ENCODE measurements at regions not wholly inside any gene's neighbourhood (a gene's known extent, or its start where the extent isn't known, plus 50 kb on each side); places are given as distances from the start of the nearest gene placed in this dataset.

- TF ChIP-seq REST (IDR thresholded peaks at IDR 0.05; ENCODE audit: unreplicated experiment) (no peak), POLR2AphosphoS5 (IDR thresholded peaks at IDR 0.05; ENCODE audit: low read depth) (no peak), JUNB (IDR thresholded peaks at IDR 0.05; ENCODE audit: unreplicated experiment) (no peak)
Observed at GRCh38 chr4:10312568-10312967, 144.7 kb downstream of the ZNF518B start (continued).

GRCh38 chr4:10311939-10312338 is 145.3 kb downstream of the ZNF518B start:
- peaks cover 1% of the 10 kb centered on the region for H3K27me3 Mint-ChIP-seq (ENCODE audit: insufficient read depth, low read depth, poor library complexity)
- TF ChIP-seq EZH2 (IDR thresholded peaks at IDR 0.05; ENCODE audit: low read depth, unreplicated experiment) = no peak
- no peak for TF ChIP-seq ZNF114 (CRISPR knock-in tag; IDR thresholded peaks at IDR 0.05)
- no peak for TF ChIP-seq POLR2AphosphoS5 (IDR thresholded peaks at IDR 0.05; ENCODE audit: low read depth)
- no peak for TF ChIP-seq CREB1 (CRISPR knock-in tag; IDR thresholded peaks at IDR 0.05; ENCODE audit: low read depth)
- no peak for TF ChIP-seq ZNF462 (CRISPR knock-in tag; IDR thresholded peaks at IDR 0.05)
- no peak for TF ChIP-seq ETS1 (IDR thresholded peaks at IDR 0.05)
- TF ChIP-seq ZNF331 (CRISPR knock-in tag; IDR thresholded peaks at IDR 0.05; ENCODE audit: low read depth) = no peak
- TF ChIP-seq REST (IDR thresholded peaks at IDR 0.05; ENCODE audit: unreplicated experiment) = no peak
- TF ChIP-seq JUNB (IDR thresholded peaks at IDR 0.05; ENCODE audit: unreplicated experiment) = no peak
- no peak for TF ChIP-seq NANOG (IDR thresholded peaks at IDR 0.05; ENCODE audit: borderline replicate concordance)
- TF ChIP-seq EZH2phosphoT487 (IDR thresholded peaks at IDR 0.05; ENCODE audit: unreplicated experiment) = no peak

More at GRCh38 chr4:10311939-10312338, 145.3 kb downstream of the ZNF518B start:
- Mint-ChIP-seq H3K4me1 (no peaks in the 10 kb centered on the region), H3K27ac (no peak overlapping the region), H3K9me3 (no peaks in the 10 kb centered on the region), H3K36me3 (ENCODE audit: low read depth) (no peaks in the 10 kb centered on the region), H3K4me3 (no peak overlapping the region)
- Histone ChIP-seq H3K4me3 (no peak overlapping the region), H4K20me1 (replicated peaks; ENCODE audit: insufficient read depth) (no peaks in the 10 kb centered on the region), H3K79me2 (replicated peaks; ENCODE audit: insufficient read depth) (no peaks in the 10 kb centered on the region), H3K27me3 (ENCODE audit: insufficient read depth) (no peaks in the 10 kb centered on the region), H3K9me2 (ENCODE audit: insufficient read depth) (peaks cover 38% of the 10 kb centered on the region), H3K4me2 (no peak overlapping the region), H3K27ac (ENCODE audit: low read depth) (no peak overlapping the region), H3F3A (replicated peaks; ENCODE audit: low read depth) (no peaks in the 10 kb centered on the region), H3K36me3 (ENCODE audit: insufficient read depth) (no peaks in the 10 kb centered on the region), H3K4me1 (ENCODE audit: insufficient read depth) (no peaks in the 10 kb centered on the region), H2AFZ (no peak overlapping the region)
- ATAC-seq (no peak), DNase-seq (ENCODE audit: low spot score) (no peak)

Measured in GM23338 (cell line).